ENCODE measurements at regions not wholly inside any gene's neighbourhood (a gene's known extent, or its start where the extent isn't known, plus 50 kb on each side); places are given as distances from the start of the nearest gene placed in this dataset.

DNA sequence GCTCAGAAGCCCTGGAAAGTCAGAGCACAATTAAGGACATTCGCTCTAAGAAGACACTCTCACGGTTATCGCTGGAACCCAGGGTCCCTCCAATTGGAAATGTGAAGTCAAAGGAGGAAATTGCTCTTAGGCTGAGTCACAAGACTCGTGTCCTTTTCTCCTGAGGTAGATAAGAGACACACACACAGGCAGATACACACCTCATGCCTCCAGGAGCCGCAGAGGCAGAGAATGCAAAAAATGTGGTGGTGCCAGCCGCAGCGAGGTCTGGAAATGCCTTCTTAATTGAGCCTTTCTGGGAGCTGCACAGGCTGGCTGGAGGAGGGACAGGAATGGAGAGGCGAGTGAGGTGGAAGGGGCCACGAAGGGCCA is 189.3 kb downstream of the OPA1 start:
- H2AK5ac ChIP-seq (ENCODE audit: low read depth, low read length): no peak overlapping the region
- no peaks in the 10 kb centered on the region for H3K79me2 ChIP-seq (ENCODE audit: control insufficient read depth in 1 of 2, insufficient read depth in 2 of 2, low read length in 2 of 2)
- no peak overlapping the region for H3K9ac ChIP-seq (replicated peaks in 1 of 4; ENCODE audit: extremely low read depth in 1 of 4, low read depth in 3 of 4, low read length in 3 of 4)
- 0 out of 2 replicates have a peak, but pooled peaks have one; percentile 31 for TF ChIP-seq TEAD4 (IDR thresholded peaks at IDR 0.05; ENCODE audit: low read depth, low read length)
- no peak for TF ChIP-seq MAFK (IDR thresholded peaks at IDR 0.05; ENCODE audit: low read depth, low read length)
- no peak overlapping the region for H3K4me2 ChIP-seq (ENCODE audit: insufficient read depth in 1 of 2, low read depth in 2 of 2, low read length in 2 of 2)
- no peak overlapping the region for H2AFZ ChIP-seq (ENCODE audit: low read length)
- H2BK15ac ChIP-seq (ENCODE audit: low read length): no peak overlapping the region
- H3K56ac ChIP-seq (replicated peaks; ENCODE audit: insufficient read length, low read depth, low read length): no peak overlapping the region
- H3K14ac ChIP-seq (ENCODE audit: insufficient read length): no peak overlapping the region
- no peaks in the 10 kb centered on the region; the same call in 1 of the 2 replicates for H3K23me2 ChIP-seq (ENCODE audit: low read depth, low read length)
- 0 out of 2 replicates have a peak overlapping the region, but pooled peaks have one; percentile 6 for H2BK20ac ChIP-seq (ENCODE audit: low read length)
- H4K8ac ChIP-seq (ENCODE audit: extremely low read depth, insufficient read depth, low read length): no peak overlapping the region
- peak overlapping the region; percentile 26 for H4K91ac ChIP-seq (replicated peaks; ENCODE audit: insufficient read length, low read length)
- ChIA-PET CTCF (ENCODE audit: partially characterized antibody) (interaction anchor here (0.6 to 6.3 kb wide), 12 partner anchors 18 to 548 kb away, joined by 3 to 64 read pairs (median 4); no protein-coding TSS in a partner anchor), POLR2A (ENCODE audit: partially characterized antibody) (interaction anchor here (1.4 to 4.7 kb wide), 2 partner anchors 26 to 355 kb away, joined by 4 to 19 read pairs; partner anchors contain the start of gene HES1)
- DNase-seq (ENCODE audit: low read depth in 1 of 2, low spot score in 2 of 2) (no peak), FAIRE-seq (no peak)
- no peaks in the 10 kb centered on the region for H3K9me3 ChIP-seq (ENCODE audit: insufficient read depth in 2 of 2, low read depth in 1 of 2, low read length in 1 of 2)
- no peak overlapping the region for H3K4me3 ChIP-seq (ENCODE audit: extremely low read depth in 1 of 4, insufficient read depth in 2 of 4, low read depth in 3 of 4, low read length in 4 of 4)
- no peak overlapping the region for H2BK5ac ChIP-seq (ENCODE audit: low read depth, low read length)
- peak overlapping the region; percentile 10 for H3K18ac ChIP-seq (ENCODE audit: extremely low read depth, low read length)
- peaks cover 0 to 17% (median 4%) of the 10 kb centered on the region in 4 experiments; a peak in 5 of 7 replicates for H3K27me3 ChIP-seq (replicated peaks in 1 of 4; ENCODE audit: control insufficient read depth in 3 of 4, extremely low read depth in 1 of 4, insufficient read depth in 3 of 4, low read length in 3 of 4)
- peaks cover 4 to 13% (median 11%) of the 10 kb centered on the region in 4 experiments for H3K4me1 ChIP-seq (replicated peaks in 1 of 4; ENCODE audit: control insufficient read depth in 3 of 4, insufficient read depth in 4 of 4, low read length in 3 of 4)
- no peaks in the 10 kb centered on the region for H3K36me3 ChIP-seq (ENCODE audit: control insufficient read depth in 2 of 4, insufficient read depth in 4 of 4, low read length in 3 of 4)
- 82% methylated on average over 9 of the region's 9 CpGs; no CpG with 5 or more reads in 1 of the 2 experiments for WGBS, 2 experiments (ENCODE audit: extremely low coverage in 1 of 2, insufficient coverage in 1 of 2, insufficient read length in 1 of 2, insufficient replicate concordance in 2 of 2, low coverage in 1 of 2, low lambda C conversion rate in 2 of 2, missing lambda C conversion rate in 1 of 2)
- peak overlapping the region; percentile 91; the same call in 1 of the 2 replicates for H2BK12ac ChIP-seq (ENCODE audit: low read depth, low read length)
- H3K79me1 ChIP-seq (ENCODE audit: low read depth, low read length): no peaks in the 10 kb centered on the region
- no peak overlapping the region for H3K23ac ChIP-seq (ENCODE audit: insufficient read length)
- H2BK120ac ChIP-seq (replicated peaks; ENCODE audit: low read depth, low read length): no peak overlapping the region
- no peak overlapping the region for H3K27ac ChIP-seq (ENCODE audit: low read depth, low read length)
- H4K20me1 ChIP-seq (replicated peaks in 1 of 2; ENCODE audit: control insufficient read depth in 1 of 2, insufficient read depth in 2 of 2, low read length in 2 of 2): no peaks in the 10 kb centered on the region
- no peak overlapping the region for H4K5ac ChIP-seq (ENCODE audit: insufficient read length, low read depth, low read length)
- H3K4ac ChIP-seq (replicated peaks; ENCODE audit: insufficient read length, low read depth, low read length): no peak overlapping the region

Measured in H1 (cell line).